Ovary (tissue), 3 donors: ENCODE measurements at regions not wholly inside any gene's neighbourhood (a gene's known extent, or its start where the extent isn't known, plus 50 kb on each side); places are given as distances from the start of the nearest gene placed in this dataset.

ENCODE experiments used
- EP300 ChIP-seq: sonication (generic); formaldehyde crosslinking; IDR thresholded peaks from one replicate; pipeline ENCODE4 v1.6.1; 2017; ENCODE audit warnings: antibody characterized with exemption
- POLR2A ChIP-seq: fragments of 450-650 bp; IDR thresholded peaks from one replicate; pipeline ENCODE4 v1.6.1; 2017; ENCODE audit warnings: antibody characterized with exemption, mild to moderate bottlenecking, moderate library complexity
- TF ChIP-seq, protein P1 (sequence below), 3 donors: fragments of 450-650 bp in 2 of 3; fragments of 200-600 bp in 1 of 3; IDR thresholded peaks; one replicate each; pipeline versions ENCODE4 v1.5.1 to v1.8.0; 2016 to 2022; ENCODE audit warnings: antibody characterized with exemption in 3 of 3, mild to moderate bottlenecking in 1 of 3
- donor health status: DM: no; HTN: no; CAD: no.

DNA sequence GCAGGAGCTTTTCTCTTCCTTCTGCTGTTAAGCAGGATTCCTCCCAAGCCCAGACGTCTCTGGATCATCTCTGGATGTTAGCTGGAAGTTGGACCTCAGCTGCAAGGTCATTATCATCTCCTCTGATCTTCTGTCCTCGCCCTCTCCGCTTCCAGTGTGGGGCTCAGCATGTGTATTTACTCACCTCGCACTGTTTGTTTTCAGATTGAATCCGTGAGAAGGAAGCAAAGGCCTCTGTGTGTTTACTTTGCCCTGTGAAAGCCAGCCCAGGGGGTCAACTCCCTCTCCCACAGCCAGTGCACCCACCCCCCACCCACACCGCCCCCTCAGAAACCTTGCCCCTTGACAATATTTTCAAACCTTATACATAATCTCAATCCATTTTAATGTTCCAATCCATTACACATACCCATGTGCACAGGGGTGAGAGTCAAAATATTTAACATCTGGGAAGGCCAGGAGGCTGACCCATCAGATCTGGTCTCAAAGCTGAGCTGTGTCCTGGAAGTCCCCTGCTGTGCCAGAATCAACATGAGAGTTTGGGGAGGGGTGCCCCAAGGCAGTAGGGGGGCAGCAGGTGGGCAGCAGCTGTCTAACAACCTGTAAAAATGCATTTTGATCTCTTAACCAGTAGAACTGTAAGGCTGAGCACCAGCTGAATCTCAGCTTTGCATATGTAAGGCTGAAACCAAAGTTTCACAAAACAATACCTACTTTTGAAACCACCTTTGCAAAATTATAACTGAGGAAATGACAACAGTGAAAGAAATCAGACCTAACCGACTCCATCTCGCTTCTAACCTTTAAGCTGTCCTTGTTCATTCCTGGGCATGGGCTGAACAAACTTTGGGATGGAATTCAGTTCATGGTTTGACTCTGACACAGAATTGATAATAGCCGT lies 157.9 kb downstream of the ZNF664 start:
- TF ChIP-seq, protein P1, sequence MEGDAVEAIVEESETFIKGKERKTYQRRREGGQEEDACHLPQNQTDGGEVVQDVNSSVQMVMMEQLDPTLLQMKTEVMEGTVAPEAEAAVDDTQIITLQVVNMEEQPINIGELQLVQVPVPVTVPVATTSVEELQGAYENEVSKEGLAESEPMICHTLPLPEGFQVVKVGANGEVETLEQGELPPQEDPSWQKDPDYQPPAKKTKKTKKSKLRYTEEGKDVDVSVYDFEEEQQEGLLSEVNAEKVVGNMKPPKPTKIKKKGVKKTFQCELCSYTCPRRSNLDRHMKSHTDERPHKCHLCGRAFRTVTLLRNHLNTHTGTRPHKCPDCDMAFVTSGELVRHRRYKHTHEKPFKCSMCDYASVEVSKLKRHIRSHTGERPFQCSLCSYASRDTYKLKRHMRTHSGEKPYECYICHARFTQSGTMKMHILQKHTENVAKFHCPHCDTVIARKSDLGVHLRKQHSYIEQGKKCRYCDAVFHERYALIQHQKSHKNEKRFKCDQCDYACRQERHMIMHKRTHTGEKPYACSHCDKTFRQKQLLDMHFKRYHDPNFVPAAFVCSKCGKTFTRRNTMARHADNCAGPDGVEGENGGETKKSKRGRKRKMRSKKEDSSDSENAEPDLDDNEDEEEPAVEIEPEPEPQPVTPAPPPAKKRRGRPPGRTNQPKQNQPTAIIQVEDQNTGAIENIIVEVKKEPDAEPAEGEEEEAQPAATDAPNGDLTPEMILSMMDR (IDR thresholded peaks at IDR 0.05) = no peak
- TF ChIP-seq POLR2A (no peak), EP300 (no peak)
